ENCODE measurements at regions not wholly inside any gene's neighbourhood (a gene's known extent, or its start where the extent isn't known, plus 50 kb on each side); places are given as distances from the start of the nearest gene placed in this dataset.

DNA sequence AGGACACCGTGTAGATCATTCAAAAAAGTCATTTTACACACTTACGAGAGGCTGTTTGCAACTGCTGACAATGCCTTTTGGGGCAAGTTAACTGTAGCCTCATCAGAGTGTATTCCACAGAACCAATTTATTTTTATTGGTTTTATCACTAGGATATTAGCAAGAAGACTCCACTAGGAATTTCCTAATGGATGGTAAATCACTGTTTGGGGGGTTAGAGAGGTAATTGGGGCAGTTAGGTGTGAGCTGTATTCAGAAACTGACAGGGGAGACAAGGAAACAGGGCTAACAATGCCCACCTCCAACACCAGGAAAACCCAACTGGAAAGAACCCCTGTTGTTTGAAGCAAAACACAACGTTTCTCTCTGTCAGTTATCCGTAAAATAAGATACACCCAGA is 383.0 kb upstream of the SHH start:
- no peaks in the 10 kb centered on the region for H4K20me1 ChIP-seq (ENCODE audit: insufficient read depth)
- H3K36me3 ChIP-seq (ENCODE audit: insufficient read depth, low read length), result no peaks in the 10 kb centered on the region
- no peak overlapping the region for H3K27ac ChIP-seq (ENCODE audit: low read length)
- H2AFZ ChIP-seq (ENCODE audit: low read depth, low read length), result no peak overlapping the region
- H3K9me3 ChIP-seq (ENCODE audit: low read length), result no peaks in the 10 kb centered on the region
- H3K9me2 ChIP-seq (ENCODE audit: insufficient read depth, low read length), result no peaks in the 10 kb centered on the region
- H3K4me3 ChIP-seq (ENCODE audit: low read length), result no peak overlapping the region
- no peak for TF ChIP-seq CTCF (IDR thresholded peaks at IDR 0.05; ENCODE audit: poor library complexity, severe bottlenecking)
- TF ChIP-seq EP300 (conservative IDR thresholded peaks at IDR 0.05; ENCODE audit: poor library complexity, severe bottlenecking), result no peak
- peaks cover 63% of the 10 kb centered on the region for H3K27me3 ChIP-seq (ENCODE audit: insufficient read depth, low read depth, low read length)
- no peaks in the 10 kb centered on the region for H3K79me2 ChIP-seq (replicated peaks; ENCODE audit: insufficient read depth, low read length)
- H3F3A ChIP-seq (ENCODE audit: insufficient read depth, low read length, poor library complexity, severe bottlenecking), result no peaks in the 10 kb centered on the region
- H3K4me2 ChIP-seq (ENCODE audit: low read length), result no peak overlapping the region
- H3K9ac ChIP-seq (ENCODE audit: low read length), result no peak overlapping the region

GRCh38 chr7:156194813-156195212 is 382.6 kb upstream of the SHH start:
- Histone ChIP-seq H3K4me2 (ENCODE audit: low read length) (no peak overlapping the region), H3K9me3 (ENCODE audit: low read length) (no peaks in the 10 kb centered on the region), H3K9ac (ENCODE audit: low read length) (no peak overlapping the region), H3F3A (ENCODE audit: insufficient read depth, low read length, poor library complexity, severe bottlenecking) (no peaks in the 10 kb centered on the region), H3K9me2 (ENCODE audit: insufficient read depth, low read length) (no peaks in the 10 kb centered on the region), H3K36me3 (ENCODE audit: insufficient read depth, low read length) (no peaks in the 10 kb centered on the region), H2AFZ (ENCODE audit: low read depth, low read length) (no peak overlapping the region), H3K79me2 (replicated peaks; ENCODE audit: insufficient read depth, low read length) (no peaks in the 10 kb centered on the region), H4K20me1 (ENCODE audit: insufficient read depth) (no peaks in the 10 kb centered on the region), H3K27me3 (ENCODE audit: insufficient read depth, low read depth, low read length) (peaks cover 62% of the 10 kb centered on the region), H3K4me3 (ENCODE audit: low read length) (no peak overlapping the region), H3K27ac (ENCODE audit: low read length) (no peak overlapping the region)
- TF ChIP-seq RAD21 (conservative IDR thresholded peaks at IDR 0.05) (no peak), EP300 (conservative IDR thresholded peaks at IDR 0.05; ENCODE audit: poor library complexity, severe bottlenecking) (no peak), CTCF (IDR thresholded peaks at IDR 0.05; ENCODE audit: poor library complexity, severe bottlenecking) (no peak), MXI1 (conservative IDR thresholded peaks at IDR 0.05; ENCODE audit: poor library complexity, severe bottlenecking) (no peak), POLR2AphosphoS5 (IDR thresholded peaks at IDR 0.05) (no peak), TAF1 (IDR thresholded peaks at IDR 0.05; ENCODE audit: low read depth) (no peak), EZH2 (IDR thresholded peaks at IDR 0.05; ENCODE audit: borderline replicate concordance, insufficient read depth, low read length, poor library complexity, severe bottlenecking) (no peak), SMC3 (conservative IDR thresholded peaks at IDR 0.05; ENCODE audit: poor library complexity) (no peak)
- TF ChIP-seq, protein P1, sequence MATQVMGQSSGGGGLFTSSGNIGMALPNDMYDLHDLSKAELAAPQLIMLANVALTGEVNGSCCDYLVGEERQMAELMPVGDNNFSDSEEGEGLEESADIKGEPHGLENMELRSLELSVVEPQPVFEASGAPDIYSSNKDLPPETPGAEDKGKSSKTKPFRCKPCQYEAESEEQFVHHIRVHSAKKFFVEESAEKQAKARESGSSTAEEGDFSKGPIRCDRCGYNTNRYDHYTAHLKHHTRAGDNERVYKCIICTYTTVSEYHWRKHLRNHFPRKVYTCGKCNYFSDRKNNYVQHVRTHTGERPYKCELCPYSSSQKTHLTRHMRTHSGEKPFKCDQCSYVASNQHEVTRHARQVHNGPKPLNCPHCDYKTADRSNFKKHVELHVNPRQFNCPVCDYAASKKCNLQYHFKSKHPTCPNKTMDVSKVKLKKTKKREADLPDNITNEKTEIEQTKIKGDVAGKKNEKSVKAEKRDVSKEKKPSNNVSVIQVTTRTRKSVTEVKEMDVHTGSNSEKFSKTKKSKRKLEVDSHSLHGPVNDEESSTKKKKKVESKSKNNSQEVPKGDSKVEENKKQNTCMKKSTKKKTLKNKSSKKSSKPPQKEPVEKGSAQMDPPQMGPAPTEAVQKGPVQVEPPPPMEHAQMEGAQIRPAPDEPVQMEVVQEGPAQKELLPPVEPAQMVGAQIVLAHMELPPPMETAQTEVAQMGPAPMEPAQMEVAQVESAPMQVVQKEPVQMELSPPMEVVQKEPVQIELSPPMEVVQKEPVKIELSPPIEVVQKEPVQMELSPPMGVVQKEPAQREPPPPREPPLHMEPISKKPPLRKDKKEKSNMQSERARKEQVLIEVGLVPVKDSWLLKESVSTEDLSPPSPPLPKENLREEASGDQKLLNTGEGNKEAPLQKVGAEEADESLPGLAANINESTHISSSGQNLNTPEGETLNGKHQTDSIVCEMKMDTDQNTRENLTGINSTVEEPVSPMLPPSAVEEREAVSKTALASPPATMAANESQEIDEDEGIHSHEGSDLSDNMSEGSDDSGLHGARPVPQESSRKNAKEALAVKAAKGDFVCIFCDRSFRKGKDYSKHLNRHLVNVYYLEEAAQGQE (IDR thresholded peaks at IDR 0.05; ENCODE audit: borderline replicate concordance), result no peak

All from neural cell (in vitro differentiated cells).